NOMO-1 treated with DMSO at 0.1 percent for 48 hours (cell line): ENCODE measurements at regions not wholly inside any gene's neighbourhood (a gene's known extent, or its start where the extent isn't known, plus 50 kb on each side); places are given as distances from the start of the nearest gene placed in this dataset.

ENCODE experiments used
- DNase-seq: peaks from one replicate; lab custom pipeline; 2025; ENCODE audit not compliant: unreplicated experiment; lab: John Stamatoyannopoulos, UW

GRCh38 chr6:109918227-109918626 is 59.9 kb upstream of the GPR6 start:
- DNase-seq: no peak

- DNase-seq: no peak
Measured at GRCh38 chr6:109920911-109921310, 57.2 kb upstream of the GPR6 start.

- no peak for DNase-seq
Measured at GRCh38 chr6:109922851-109923250, 55.3 kb upstream of the GPR6 start.

- DNase-seq: no peak
Measured at GRCh38 chr6:109925075-109925474, 53.0 kb upstream of the GPR6 start.

- DNase-seq: no peak
Measured at GRCh38 chr6:109927052-109927451, 51.1 kb upstream of the GPR6 start.
